Fibroblast of skin of scalp (primary cell): ENCODE measurements at regions not wholly inside any gene's neighbourhood (a gene's known extent, or its start where the extent isn't known, plus 50 kb on each side); places are given as distances from the start of the nearest gene placed in this dataset.
"Not testable (repeated sequence)": the region's sequence is repeated elsewhere in the genome, so short reads cannot be mapped to it uniquely, and the experiment has no call there.

Experiments
- DNase-seq: peaks from one replicate; pipeline ENCODE4 v3.0.0-alpha.2; 2013

DNA sequence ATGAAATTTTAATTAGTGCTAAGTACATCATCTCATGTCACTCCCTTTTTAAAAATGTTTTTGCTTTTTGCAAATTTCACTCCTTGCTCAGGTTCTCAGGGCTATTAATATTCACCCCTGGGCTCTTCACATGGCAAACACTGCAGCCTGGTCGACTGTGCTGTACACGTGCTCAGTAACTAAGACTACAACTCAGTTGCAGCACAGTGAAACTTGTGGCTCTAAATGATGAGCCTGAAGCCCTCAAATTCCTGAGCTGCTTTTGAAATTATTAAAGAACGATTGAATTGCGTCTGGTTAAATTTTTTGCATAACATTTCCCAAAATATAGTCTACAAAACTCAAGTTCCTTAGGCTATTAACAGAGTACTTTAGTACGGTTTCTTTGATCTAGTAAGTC is 159.3 kb upstream of the C2CD4B start:
- peak; percentile 67 for DNase-seq

DNA sequence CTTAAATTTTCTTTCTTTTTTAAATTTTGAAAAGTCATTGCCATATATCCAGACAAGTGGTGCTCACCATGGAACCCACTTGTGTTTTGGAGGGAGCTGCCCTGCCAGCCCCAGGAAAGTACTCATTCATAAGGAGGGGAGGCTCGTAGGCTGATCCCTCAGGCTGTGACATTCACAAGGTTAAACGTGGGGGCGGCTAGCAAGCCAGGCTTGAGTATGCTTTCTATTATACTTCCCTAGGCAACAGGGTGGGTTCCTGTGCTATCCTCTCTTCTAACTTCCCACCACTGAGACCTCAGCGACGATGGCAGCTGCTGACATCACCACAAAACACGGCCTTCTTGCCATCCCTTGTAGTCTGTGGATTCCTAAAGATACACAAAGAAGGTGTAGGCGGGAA is 160.5 kb upstream of the C2CD4B start:
- no peak for DNase-seq

DNA sequence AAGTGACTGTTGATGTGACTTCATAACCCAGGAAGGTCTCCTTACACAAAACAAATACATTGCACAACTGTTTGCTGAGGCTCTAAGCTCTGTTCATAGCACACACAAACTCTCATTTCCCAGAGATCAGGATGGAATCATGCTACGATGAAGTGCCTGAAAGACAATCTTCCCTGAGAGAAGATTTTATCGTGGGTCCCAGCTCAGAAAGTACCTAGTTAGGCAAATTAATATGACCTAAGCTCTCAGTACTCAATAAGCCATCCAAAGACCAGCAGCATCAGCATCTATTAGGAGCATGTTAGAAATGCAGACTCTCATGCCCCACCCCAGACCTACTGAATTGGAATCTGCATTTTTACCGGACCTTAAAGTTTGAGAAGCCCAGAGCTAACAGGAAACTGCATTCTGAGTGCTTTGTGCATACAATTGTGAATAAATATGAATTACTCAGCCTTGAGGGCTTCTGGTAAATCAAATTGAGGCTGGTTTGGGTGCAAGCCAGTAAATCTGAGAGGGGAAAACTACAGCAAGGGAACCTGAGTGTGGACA is 161.5 kb upstream of the C2CD4B start:
- DNase-seq = no peak

DNA sequence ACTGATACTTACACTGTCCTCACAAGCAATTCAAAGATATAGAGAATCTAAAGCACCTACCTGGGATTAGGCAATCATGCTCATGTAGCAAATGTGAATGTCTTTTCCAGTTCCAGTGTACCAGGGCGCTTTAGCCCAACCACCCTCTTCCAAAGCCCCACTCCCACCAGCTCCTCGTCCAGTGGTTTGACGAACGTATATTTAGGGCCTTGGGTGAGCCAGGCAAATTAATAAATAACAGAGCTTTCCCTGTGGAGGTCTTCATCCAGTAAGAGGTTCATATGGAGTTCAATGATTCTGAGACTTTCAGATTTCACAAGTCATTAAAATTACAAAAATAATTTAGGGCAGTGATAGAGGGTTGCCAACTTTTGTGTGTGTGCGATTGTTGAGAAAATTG is 162.3 kb upstream of the C2CD4B start:
- DNase-seq = no peak

DNA sequence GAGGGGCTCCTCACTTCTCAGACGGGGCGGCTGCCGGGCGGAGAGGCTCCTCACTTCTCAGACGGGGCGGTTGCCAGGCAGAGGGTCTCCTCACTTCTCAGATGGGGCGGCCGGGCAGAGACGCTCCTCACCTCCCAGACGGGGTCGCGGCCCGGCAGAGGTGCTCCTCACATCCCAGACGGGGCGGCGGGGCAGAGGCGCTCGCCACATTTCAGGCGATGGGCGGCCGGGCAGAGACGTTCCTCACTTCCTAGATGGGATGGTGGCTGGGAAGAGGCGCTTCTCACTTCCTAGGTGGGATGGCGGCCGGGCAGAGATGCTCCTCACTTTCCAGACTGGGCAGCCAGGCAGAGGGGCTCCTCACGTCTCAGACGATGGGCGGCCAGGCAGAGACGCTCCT is 167.4 kb upstream of the C2CD4B start:
- DNase-seq = not testable (repeated sequence)

DNA sequence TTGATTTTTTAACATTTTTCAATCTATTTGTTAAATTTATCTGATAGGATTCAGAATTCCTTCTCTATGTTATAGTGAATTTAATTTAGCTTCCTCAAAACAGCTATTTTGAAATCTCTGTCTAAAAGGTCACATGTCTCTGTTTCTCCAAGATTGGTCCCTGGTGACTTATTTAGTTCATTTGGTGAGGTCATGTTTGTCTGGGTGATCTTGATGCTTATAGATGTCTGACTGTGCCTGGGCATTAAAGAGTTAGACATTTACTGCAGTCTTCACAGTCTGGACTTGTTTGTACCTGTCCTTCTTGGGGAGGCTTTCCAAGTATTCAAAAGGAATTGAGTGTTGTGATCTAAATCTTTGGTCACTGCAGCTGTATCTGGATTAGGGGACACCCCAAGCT is 169.5 kb upstream of the C2CD4B start:
- DNase-seq = no peak

DNA sequence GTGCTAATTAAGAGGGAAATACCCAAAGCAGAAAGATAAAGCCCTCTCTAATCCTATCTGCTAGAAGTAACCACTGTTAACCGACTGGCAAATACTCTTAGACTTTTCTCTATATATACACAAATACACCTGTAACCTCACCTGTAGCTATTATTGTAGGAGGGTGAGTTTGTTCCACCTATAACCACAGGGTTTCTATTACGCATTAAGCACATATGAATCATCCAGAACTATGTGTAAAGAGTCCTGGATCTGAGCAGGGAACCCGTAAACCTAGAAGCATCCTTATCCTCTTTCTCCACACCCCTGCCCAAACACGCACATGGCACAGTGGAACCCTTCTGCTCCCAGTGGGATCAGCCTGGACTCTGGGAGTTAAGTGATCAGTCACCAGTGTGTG is 172.8 kb upstream of the C2CD4B start:
- DNase-seq = no peak

DNA sequence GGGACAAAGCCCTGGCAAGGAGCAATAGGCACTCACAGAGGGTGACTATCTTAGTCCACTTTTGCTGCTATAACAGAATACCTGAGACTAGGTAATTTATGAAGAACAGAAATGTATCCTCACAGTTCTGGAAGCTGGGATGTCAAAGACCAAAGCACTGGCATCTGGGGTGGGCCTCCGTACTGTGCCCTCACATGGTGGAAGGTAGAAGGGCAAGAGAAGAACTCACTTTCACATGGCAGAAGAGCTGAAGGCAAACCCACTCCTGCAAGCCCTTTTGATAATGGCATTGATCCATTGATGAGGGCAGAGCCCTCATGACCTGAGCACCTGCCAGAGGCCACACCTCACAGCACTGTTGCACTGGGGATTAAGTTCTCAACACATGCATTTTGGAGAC is 173.4 kb upstream of the C2CD4B start:
- DNase-seq = no peak

DNA sequence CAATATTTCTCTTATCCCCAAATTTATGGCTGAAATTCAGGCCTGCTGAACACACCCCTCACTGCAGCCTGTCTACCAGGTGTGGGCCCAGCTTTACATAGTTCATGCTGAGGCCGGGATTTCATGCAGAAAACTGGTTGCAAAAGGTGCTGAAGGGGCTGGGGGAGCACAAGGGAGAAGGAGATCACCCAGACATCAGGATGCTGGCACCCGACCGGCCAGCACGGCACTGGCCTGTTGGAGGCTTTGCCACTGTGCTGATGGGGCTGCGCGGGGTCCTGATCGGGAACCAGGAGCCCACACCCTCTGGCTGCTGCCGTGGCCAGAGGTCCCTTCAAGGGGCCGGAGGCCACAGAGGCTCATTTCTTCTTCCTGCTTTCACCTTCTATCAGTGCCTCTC is 177.9 kb upstream of the C2CD4B start:
- no peak for DNase-seq

DNA sequence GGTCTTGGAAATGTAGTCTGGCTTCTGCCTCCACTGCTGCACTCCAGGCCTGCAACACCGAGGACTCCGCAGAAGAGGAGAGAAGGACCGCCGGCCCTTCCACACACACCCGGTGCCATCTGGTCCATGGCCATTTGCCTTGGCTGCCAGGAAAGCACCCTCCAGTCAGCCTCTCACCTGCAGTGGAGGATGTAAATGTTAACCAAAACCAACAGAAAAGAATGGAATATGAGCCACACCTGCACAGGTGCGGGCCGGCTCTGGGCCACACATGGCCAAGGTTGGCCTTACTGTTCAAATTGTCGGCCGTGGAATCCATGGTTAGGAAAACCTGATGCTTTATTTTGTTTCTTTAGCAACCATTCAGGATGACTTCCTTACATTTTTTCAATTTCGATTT is 178.3 kb upstream of the C2CD4B start:
- DNase-seq = no peak

DNA sequence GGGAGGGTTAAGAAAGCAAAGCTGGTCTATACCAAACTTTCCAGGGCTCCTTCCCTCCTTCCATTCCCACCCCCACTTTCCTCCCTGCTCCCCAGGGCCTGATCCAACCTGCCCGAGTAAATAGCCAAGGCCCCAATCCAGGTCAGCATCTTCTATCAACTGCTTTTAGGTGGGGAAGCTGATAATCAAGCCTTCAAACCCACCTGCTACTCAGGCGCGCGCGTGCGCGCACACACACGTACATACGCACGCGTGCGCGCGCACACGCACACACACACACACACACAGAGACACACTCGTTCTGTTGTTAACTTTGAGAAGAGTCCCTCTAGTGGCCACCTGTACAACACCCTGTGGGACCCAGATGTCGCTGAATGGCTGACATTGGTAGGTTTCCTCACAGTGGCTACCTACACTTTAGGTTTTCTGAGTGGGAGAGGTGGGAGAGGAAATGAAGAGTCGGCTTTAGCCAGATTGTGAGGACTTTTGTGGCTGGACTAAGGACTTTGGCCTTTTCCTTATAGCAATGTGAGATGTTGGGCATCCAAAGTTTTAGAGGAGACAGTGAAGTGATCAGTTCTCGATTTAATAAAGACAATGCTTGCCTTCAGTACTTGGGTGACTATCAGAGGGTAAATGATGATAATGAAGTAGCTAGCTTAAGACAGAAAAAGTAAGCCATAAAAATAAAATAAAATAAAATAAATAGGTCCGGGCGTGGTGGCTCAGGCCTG is 179.9 kb upstream of the C2CD4B start:
- DNase-seq = peak; percentile 66

DNA sequence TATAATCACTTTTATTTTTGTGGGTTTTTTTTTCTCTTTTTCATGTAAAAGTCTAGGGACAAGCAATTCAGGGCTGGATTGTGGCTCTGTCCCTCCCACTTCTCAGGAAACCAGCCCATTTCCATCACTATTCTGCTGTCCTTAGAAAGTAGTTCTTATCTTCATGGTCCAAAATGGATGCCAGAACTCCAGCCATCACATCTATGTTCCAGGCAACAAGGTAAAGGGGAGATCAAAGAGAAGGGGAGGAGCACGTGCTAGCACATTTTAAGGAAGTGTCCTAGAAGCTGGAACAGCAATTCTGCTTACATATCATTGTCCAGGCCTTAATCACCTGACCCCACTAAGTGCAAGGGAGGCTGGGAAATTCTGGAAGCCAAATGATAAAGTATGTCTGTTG is 181.1 kb upstream of the C2CD4B start:
- DNase-seq = no peak

DNA sequence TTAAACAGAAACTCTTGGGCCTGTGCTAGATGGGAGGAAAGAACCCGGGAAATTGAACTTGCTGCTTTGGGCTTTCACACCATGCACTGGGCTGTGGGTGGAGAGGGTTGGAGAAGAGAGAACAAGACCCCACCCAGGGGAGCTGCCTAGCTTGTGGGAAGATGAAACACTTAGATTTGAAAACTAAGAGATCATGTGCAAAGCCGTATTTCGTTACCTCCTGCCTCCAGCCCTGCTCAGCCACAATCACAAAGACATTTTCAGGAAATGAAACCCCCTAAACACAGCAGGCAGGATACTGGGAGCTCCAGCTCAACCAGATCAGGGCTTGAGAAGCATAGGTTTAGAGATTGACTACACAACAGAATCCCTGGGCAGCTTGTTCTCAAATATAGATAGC is 183.0 kb upstream of the C2CD4B start:
- DNase-seq = no peak

DNA sequence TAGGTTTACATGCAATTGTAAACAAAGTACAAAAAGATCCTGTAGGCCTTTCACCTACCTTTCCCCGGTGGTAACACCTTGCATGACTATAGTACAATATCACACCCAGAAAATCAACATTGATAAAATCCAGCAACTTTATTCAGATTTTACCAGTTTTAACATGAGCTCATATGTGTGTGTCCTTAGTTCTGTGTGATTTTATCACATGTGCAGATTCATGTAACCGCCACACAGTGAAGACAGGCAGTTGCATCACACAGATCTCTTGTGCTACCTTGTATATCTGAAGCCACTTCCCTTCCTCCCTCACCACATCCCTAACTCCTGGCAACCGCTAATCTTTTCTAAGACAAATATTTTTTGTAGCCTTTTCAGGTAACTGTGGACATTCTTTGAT is 183.5 kb upstream of the C2CD4B start:
- DNase-seq = no peak

DNA sequence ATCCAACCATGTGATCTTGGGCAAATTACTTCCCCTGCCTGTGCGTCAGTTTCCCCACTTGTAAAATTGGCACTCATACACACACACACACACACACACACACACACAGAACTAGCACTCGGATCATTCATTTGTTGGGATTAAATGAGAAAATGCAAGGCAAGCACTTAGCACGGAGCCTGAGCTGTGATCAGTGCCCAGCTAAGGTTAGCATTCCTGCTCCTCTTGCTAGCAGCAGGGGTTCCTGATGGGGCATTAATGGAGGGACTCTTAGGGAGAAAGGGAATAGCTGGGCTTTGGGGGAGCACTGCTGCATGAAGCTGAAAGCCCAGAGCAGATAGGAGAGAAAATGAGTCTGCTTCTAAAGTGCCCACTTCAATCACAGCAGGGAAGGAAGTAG is 187.7 kb upstream of the C2CD4B start:
- no peak for DNase-seq

DNA sequence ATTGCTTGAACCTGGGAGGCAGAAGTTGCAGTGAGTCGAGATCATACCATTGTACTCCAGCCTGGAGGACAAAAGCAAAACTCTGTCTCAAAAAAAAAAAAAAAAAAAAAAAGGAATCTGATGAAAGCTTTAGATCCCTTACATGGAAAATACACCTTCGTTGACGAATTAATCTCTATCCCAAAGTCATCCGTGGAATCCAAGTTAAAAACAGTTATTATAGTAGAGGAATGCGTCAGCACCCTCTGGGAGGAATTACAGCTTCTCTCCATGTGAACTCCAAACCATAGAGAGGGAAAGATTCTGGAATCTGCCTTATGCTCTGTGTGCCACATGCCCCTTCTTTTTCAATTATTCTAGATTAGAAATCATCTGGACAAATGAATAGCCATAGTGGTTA is 192.3 kb upstream of the C2CD4B start:
- peak; percentile 42 for DNase-seq

DNA sequence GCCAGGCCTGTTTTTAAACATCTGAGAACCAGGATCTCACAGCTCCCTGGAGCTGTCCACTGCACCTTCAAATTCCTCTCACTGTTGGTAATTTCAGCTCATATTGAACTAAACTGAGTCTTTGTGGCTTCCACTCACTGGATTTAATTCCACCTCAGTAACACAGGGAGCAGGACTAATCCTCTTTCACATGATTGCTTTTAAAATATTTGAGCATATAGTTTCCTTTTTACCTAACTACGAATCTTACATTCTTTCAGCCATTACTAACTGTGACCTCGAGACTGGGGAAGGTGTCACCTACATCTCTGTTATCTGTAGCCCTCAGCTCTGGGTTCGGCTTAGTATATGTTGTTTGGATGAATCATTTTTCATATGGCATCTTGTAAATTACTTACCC is 194.3 kb upstream of the C2CD4B start:
- DNase-seq = no peak

DNA sequence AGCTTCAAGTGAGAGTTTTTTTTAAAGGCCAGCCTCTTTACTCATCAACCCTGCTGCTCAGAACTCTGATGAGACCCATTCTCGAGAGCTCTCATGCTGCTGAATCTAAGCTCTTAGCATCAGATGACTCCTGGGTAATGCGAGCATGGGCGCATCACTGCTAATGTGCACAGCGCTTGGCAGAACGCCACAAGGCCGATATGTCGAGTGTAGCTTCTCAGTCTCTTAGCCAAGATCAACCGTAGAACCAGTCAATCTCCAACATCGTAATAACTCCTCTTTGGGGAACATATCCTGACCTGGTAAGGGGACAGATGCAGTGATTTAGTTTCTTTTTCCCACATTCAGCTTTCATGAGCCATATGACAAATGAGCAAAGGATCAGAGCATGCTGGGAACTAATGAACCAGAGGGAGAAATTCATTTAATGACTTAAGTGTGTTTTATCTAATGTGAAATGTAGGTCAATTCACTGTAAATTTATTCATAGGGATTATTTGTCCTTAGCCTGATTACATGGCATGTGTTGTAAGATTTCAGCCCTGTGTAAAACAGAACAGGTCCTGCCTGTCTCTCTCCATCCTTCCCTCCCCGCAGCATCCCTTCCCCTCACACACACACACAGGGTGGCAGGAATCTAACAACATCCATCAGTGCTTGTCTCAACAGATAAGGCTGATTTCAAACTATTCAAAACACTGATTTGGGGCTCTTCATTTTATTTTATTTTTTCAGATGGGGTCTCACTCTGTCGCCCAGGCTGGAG is 195.4 kb upstream of the C2CD4B start:
- DNase-seq = no peak

DNA sequence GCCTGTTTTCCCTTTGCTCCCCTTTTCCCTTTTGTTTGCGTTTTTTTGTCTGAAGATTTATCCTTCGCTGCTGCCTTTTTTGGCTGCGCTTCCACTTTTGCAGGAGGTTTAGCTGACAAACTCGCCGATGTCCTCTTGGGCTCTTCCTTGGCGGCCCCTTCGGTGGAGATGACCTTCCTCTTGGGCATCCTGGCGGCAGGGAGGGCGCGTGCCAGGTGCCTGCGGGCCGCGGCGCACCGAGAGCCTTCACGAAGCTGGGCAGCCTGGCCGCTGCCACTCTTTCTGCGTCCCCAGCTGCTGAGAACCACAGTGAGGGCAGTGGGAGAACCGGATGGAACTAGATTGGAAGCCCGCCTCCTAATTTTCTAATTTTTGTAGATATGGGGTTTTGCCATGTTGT is 197.1 kb upstream of the C2CD4B start:
- no peak for DNase-seq

DNA sequence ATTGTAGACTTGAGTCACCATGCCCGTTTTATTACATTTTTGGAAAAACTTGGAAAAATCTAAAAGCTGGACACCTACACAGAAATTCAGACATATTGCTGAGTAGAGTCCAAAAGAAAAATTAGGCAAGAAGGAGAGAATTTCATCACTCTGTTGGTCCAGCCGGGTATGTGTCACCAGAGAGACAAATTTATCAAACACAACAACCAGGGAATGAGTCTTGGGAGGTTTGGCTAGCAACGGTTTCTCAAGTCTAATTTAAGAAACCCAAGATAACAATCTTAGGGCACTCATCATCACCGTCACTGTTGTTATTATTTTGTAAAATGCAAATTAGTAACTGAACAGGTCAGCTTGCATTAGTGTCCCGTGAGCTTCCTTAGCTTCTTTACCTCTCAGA is 197.5 kb upstream of the C2CD4B start:
- peak; percentile 45 for DNase-seq

DNA sequence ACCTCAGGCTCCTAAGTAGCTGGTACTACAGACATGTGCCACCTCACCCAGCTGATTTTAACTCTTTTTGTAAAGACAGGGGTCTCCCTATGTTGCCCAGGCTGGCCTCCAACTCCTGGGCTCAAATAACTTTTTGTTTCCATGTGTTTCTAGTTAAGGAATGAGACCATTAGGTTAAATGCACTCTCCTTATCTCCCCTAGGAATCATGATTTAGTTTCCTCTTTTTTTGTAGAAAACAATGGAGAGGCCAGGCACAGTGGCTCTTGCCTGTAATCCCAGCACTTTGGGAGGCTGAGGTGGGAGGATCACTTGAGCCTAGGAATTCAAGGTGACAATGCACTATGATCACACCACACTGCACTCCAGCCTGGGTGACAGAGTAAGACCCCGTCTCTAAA is 198.8 kb upstream of the C2CD4B start:
- no peak for DNase-seq

DNA sequence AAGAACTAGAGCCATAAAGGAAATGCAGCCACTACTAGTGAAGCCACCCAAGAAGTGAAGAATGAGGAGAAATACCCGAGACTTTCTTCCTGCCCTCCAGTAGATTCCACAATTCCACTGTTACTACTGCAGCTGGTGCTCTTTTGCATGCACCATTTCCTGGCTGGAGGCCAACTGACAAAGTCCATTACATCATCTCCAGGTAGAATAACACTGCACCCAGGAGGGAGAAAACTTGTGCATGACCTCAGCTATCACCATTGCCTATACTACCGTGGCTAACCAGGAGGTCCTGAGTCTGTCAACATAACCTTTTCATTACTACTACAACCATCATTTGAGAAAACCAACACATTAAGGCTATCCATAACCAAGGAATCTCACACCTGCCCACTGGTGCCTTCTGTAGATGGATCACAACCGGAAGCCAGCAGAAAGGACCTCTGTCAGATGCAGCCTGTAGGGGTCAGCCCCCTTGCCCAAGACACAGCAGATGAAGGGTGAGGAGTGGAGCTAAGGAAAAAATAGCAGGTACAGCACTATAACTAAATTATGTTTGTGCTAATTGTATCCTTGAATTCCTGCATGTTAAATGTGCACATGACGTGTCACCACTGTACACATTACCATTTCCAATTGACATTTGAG is 200.8 kb upstream of the C2CD4B start:
- no peak for DNase-seq

DNA sequence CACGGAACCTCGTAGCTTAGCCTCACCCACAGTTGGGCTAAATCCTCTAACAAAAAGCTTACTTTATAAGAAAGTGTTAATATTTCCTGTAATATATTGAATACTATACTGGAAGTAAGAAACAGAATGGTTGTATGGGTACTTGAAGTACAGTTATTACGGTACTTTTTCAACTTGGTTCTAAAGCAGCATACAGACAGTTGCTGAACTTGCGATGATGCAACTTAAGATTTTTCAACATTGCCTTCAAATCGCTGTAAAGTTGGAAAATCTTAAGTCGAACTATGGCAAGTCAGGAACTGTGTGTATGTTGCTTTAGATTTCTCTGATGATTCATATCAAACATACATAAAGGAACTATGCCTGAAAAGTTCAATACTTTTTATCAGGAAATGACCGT is 204.4 kb upstream of the C2CD4B start:
- DNase-seq = no peak

DNA sequence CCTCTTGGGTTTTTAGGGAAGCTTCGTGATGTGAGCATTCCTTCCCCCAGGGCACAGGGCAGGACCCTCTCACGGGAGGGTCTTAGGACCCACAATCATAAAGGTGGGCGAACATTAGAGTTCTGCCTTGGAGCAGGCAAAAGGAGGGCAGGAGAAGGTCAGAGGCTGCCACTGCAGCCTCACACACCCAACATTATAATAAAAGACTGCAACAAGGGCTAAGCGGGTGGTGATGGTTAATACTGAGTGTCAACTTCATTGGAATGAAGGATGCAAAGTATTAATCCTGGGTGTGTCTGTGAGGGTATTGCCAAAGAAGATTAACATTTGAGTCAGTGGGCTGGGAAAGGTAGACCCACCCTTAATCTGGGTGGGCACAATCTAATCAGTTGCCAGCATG is 206.6 kb upstream of the C2CD4B start:
- DNase-seq = not testable (repeated sequence)
